CD4-positive, alpha-beta T cell treated with Interleukin-4 for 1 hour (primary cell): ENCODE measurements at regions not wholly inside any gene's neighbourhood (a gene's known extent, or its start where the extent isn't known, plus 50 kb on each side); places are given as distances from the start of the nearest gene placed in this dataset.

ENCODE experiments used
- DNase-seq, 2 donors: peaks; one replicate each; pipeline ENCODE4 v3.0.0-alpha.2; 2020 to 2022

- peak in 1 of 2 donors; percentile 50 for DNase-seq
These were observed 73.0 kb upstream of the POMGNT2 start for GRCh38 chr3:43178891-43179366.

- DNase-seq: no peak
These were observed 71.2 kb upstream of the POMGNT2 start for GRCh38 chr3:43177085-43177484.

- DNase-seq: no peak
These were observed 70.8 kb upstream of the POMGNT2 start for GRCh38 chr3:43176666-43177065.

- DNase-seq: no peak
These were observed 69.7 kb upstream of the POMGNT2 start for GRCh38 chr3:43175541-43175940.

GRCh38 chr3:43173949-43174348 lies 68.1 kb upstream of the POMGNT2 start:
- no peak for DNase-seq

- no peak for DNase-seq
These were observed 65.9 kb upstream of the POMGNT2 start for GRCh38 chr3:43171748-43172147.

- no peak for DNase-seq
These were observed 64.7 kb upstream of the POMGNT2 start for GRCh38 chr3:43170553-43170952.

- DNase-seq: no peak
These were observed 64.1 kb upstream of the POMGNT2 start for GRCh38 chr3:43169987-43170386.

GRCh38 chr3:43166406-43166805 lies 60.5 kb upstream of the POMGNT2 start:
- DNase-seq: no peak

GRCh38 chr3:43165786-43166185 lies 59.9 kb upstream of the POMGNT2 start:
- no peak for DNase-seq

- no peak for DNase-seq
These were observed 58.1 kb upstream of the POMGNT2 start for GRCh38 chr3:43163895-43164493.

GRCh38 chr3:43162230-43163084 lies 56.6 kb upstream of the POMGNT2 start:
- peak; percentile 56 to 70 for DNase-seq

GRCh38 chr3:43161684-43162229 lies 55.9 kb upstream of the POMGNT2 start:
- DNase-seq: no peak

- no peak for DNase-seq
These were observed 54.8 kb upstream of the POMGNT2 start for GRCh38 chr3:43160664-43161063.

- no peak for DNase-seq
These were observed 54.0 kb upstream of the POMGNT2 start for GRCh38 chr3:43159876-43160255.

GRCh38 chr3:43159131-43159875 lies 53.4 kb upstream of the POMGNT2 start:
- no peak for DNase-seq

GRCh38 chr3:43156812-43157455 lies 51.1 kb upstream of the POMGNT2 start:
- DNase-seq: no peak

- DNase-seq: no peak
These were observed 49.7 kb upstream of the POMGNT2 start for GRCh38 chr3:43155464-43156121.
